ENCODE measurements at regions not wholly inside any gene's neighbourhood (a gene's known extent, or its start where the extent isn't known, plus 50 kb on each side); places are given as distances from the start of the nearest gene placed in this dataset.
"Not testable (repeated sequence)": the region's sequence is repeated elsewhere in the genome, so short reads cannot be mapped to it uniquely, and the experiment has no call there.

DNA sequence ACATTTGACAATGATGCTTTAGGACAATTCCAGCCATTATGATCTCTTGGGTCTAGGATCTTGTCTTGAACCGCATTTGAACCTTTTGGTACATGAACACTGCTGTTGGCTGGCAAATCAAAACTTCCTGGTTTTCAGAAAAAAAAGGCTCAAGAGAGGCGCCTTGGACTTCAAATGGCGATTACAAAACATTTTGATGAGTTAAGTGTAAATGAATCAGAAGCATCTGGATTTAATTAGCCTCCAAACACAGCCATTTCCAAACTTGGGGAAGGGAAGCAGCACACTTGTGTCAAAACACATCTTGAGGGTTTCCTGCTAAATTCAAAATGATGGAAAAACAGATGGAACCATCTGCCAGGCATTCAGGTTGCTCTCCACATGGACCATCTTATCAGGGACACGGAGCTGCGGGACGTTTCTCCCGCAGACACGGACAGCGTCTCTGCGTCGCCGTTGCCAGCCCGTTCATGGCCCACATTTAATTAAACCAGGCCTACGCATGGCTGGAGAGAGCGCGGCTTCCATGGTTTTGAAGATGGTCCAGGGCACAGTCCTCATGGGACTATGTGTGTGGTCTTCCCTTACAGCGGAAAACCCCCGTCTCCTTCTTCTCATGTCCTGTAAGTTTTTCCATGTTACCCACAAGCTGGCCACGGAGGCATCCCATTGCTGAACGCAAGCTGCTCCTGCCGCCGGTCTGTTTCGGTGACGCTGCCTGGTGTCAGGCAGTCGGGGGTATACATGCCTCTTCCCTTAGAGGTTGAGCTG is 55.8 kb upstream of the PTCH1 start:
- no TSS peak for BruUV-seq (replicated peaks)
- CTCF ChIA-PET = no interaction called here
- Mint-ChIP-seq H3K4me3 (ENCODE audit: low read depth, unreplicated experiment) (no peak overlapping the region), H3K4me1 (ENCODE audit: low read depth, unreplicated experiment) (no peaks in the 10 kb centered on the region), H3K27me3 (ENCODE audit: unreplicated experiment) (peaks cover 49% of the 10 kb centered on the region), H3K36me3 (ENCODE audit: insufficient read depth, unreplicated experiment) (no peaks in the 10 kb centered on the region), H3K9me3 (ENCODE audit: low read depth, unreplicated experiment) (no peaks in the 10 kb centered on the region), H3K27ac (ENCODE audit: unreplicated experiment) (no peak overlapping the region)
- DNase-seq = no peak
- TF ChIP-seq, protein P1, sequence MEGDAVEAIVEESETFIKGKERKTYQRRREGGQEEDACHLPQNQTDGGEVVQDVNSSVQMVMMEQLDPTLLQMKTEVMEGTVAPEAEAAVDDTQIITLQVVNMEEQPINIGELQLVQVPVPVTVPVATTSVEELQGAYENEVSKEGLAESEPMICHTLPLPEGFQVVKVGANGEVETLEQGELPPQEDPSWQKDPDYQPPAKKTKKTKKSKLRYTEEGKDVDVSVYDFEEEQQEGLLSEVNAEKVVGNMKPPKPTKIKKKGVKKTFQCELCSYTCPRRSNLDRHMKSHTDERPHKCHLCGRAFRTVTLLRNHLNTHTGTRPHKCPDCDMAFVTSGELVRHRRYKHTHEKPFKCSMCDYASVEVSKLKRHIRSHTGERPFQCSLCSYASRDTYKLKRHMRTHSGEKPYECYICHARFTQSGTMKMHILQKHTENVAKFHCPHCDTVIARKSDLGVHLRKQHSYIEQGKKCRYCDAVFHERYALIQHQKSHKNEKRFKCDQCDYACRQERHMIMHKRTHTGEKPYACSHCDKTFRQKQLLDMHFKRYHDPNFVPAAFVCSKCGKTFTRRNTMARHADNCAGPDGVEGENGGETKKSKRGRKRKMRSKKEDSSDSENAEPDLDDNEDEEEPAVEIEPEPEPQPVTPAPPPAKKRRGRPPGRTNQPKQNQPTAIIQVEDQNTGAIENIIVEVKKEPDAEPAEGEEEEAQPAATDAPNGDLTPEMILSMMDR (IDR thresholded peaks at IDR 0.05; ENCODE audit: unreplicated experiment) = no peak
- intact Hi-C loops (cut with micrococcal nuclease; ENCODE audit: unreplicated experiment) = no loop called here

DNA sequence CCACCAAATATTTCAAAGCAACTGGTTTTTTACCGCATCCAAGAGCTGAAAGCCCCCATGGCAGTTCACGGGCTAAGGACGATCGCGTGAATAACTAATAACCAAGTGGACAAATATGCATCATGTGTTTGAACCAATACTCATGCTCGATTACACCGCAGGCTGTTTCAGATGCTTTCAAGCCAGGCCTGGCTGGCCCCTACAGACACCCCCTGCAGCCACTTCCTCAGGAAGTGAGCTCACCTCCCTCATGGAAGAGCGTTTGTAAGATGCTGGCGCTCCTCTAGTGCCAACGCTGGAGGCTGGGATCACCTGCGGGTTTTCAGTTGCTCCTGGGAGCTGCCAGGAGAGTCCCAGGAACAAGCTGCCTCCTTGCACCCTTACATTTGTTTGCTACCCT is 53.9 kb upstream of the PTCH1 start:
- BruUV-seq (replicated peaks) = no TSS peak

DNA sequence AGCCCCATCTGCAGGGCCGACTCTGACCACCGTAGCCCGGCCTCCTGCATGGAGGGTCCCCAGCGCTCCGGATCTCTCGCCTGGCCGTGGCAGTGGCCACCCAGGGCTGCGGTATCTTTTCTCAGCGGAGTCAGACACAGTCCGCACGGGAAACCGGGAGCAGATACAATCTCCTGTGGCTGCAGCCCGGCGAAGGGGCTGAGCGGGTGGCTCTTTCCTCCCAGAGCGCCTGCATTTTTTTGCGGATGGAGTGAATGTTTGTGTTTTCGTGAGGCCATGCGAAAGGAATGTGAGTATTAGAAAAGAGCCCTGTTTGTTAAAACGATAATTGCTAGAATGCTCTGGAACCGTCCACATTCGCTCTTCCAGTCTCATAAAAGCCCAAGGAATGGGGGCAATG is 53.4 kb upstream of the PTCH1 start:
- H3K27ac Mint-ChIP-seq (ENCODE audit: unreplicated experiment) = no peak overlapping the region
- H3K9me3 Mint-ChIP-seq (ENCODE audit: low read depth, unreplicated experiment) = no peaks in the 10 kb centered on the region
- BruUV-seq (replicated peaks) = no TSS peak
- peaks cover 32% of the 10 kb centered on the region for H3K27me3 Mint-ChIP-seq (ENCODE audit: unreplicated experiment)
- H3K4me1 Mint-ChIP-seq (ENCODE audit: low read depth, unreplicated experiment) = no peaks in the 10 kb centered on the region
- H3K4me3 Mint-ChIP-seq (ENCODE audit: low read depth, unreplicated experiment) = no peak overlapping the region
- H3K36me3 Mint-ChIP-seq (ENCODE audit: insufficient read depth, unreplicated experiment) = no peaks in the 10 kb centered on the region
- CTCF ChIA-PET = no interaction called here
- TF ChIP-seq, protein P1 (IDR thresholded peaks at IDR 0.05; ENCODE audit: unreplicated experiment) = no peak
- no peak for DNase-seq
- intact Hi-C loops (cut with micrococcal nuclease; ENCODE audit: unreplicated experiment) = no loop called here

More for the DNA sequence above, 53.9 kb upstream of the PTCH1 start:
- TF ChIP-seq, protein P1 (IDR thresholded peaks at IDR 0.05; ENCODE audit: unreplicated experiment) = no peak
- Mint-ChIP-seq H3K4me3 (ENCODE audit: low read depth, unreplicated experiment) (no peak overlapping the region), H3K4me1 (ENCODE audit: low read depth, unreplicated experiment) (no peaks in the 10 kb centered on the region), H3K36me3 (ENCODE audit: insufficient read depth, unreplicated experiment) (no peaks in the 10 kb centered on the region), H3K27me3 (ENCODE audit: unreplicated experiment) (peaks cover 32% of the 10 kb centered on the region), H3K9me3 (ENCODE audit: low read depth, unreplicated experiment) (no peaks in the 10 kb centered on the region), H3K27ac (ENCODE audit: unreplicated experiment) (no peak overlapping the region)
- CTCF ChIA-PET = no interaction called here
- intact Hi-C loops (cut with micrococcal nuclease; ENCODE audit: unreplicated experiment) = no loop called here
- no peak for DNase-seq

DNA sequence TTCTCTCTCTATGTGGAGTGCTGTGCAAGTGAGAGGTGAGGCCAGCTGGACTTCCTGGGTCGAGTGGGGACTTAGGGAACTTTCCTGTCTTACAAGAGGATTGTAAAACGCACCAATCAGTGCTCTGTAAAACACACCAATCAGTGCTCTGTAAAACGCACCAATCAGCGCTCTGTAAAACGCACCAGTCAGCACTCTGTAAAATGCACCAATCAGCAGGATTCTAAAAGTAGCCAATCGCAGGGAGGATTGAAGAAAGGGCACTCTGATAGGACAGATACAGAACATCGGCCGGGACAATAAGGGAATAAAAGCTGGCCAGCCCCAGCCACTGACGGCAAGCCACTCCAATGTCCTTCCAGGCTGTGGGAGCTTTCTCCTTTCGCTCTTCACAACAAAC is 52.0 kb upstream of the PTCH1 start:
- H3K4me3 Mint-ChIP-seq (ENCODE audit: low read depth, unreplicated experiment); intact Hi-C loops (cut with micrococcal nuclease; ENCODE audit: unreplicated experiment); BruUV-seq (replicated peaks); CTCF ChIA-PET; H3K36me3 Mint-ChIP-seq (ENCODE audit: insufficient read depth, unreplicated experiment); H3K27ac Mint-ChIP-seq (ENCODE audit: unreplicated experiment); DNase-seq; H3K9me3 Mint-ChIP-seq (ENCODE audit: low read depth, unreplicated experiment); H3K4me1 Mint-ChIP-seq (ENCODE audit: low read depth, unreplicated experiment): not testable (repeated sequence)
- peaks cover 32% of the 10 kb centered on the region for H3K27me3 Mint-ChIP-seq (ENCODE audit: unreplicated experiment)

Data from Calu3 (cell line).